ENCODE measurements at regions not wholly inside any gene's neighbourhood (a gene's known extent, or its start where the extent isn't known, plus 50 kb on each side); places are given as distances from the start of the nearest gene placed in this dataset.

GRCh38 chr6:14983599-14984518 is 262.0 kb upstream of the JARID2 start:
- DNase-seq (ENCODE audit: low spot score, unreplicated experiment) = no peak
- no peak for TF ChIP-seq CTCF (IDR thresholded peaks at IDR 0.05; ENCODE audit: unreplicated experiment)
- H3K36me3 Mint-ChIP-seq (ENCODE audit: insufficient read depth) = no peaks in the 10 kb centered on the region
- H3K4me3 Mint-ChIP-seq (ENCODE audit: low read depth) = no peak overlapping the region
- H3K4me1 Mint-ChIP-seq (ENCODE audit: low read depth) = peaks cover 3% of the 10 kb centered on the region
- H3K27ac Mint-ChIP-seq = no peak overlapping the region
- peaks cover 4% of the 10 kb centered on the region for H3K27me3 Mint-ChIP-seq
- no peaks in the 10 kb centered on the region for H3K9me3 Mint-ChIP-seq (ENCODE audit: low read depth)

- Mint-ChIP-seq H3K4me3 (ENCODE audit: low read depth) (no peak overlapping the region), H3K27me3 (peaks cover 4% of the 10 kb centered on the region), H3K4me1 (ENCODE audit: low read depth) (peaks cover 3% of the 10 kb centered on the region), H3K9me3 (ENCODE audit: low read depth) (no peaks in the 10 kb centered on the region), H3K27ac (no peak overlapping the region), H3K36me3 (ENCODE audit: insufficient read depth) (no peaks in the 10 kb centered on the region)
- no peak for DNase-seq (ENCODE audit: low spot score, unreplicated experiment)
- TF ChIP-seq CTCF (IDR thresholded peaks at IDR 0.05; ENCODE audit: unreplicated experiment) = no peak
Measured at GRCh38 chr6:14984519-14984853, 261.4 kb upstream of the JARID2 start.

GRCh38 chr6:14985366-14985765 is 260.5 kb upstream of the JARID2 start:
- Mint-ChIP-seq H3K27me3 (peaks cover 4% of the 10 kb centered on the region), H3K4me1 (ENCODE audit: low read depth) (peaks cover 3% of the 10 kb centered on the region), H3K4me3 (ENCODE audit: low read depth) (no peak overlapping the region), H3K36me3 (ENCODE audit: insufficient read depth) (no peaks in the 10 kb centered on the region), H3K27ac (no peak overlapping the region), H3K9me3 (ENCODE audit: low read depth) (no peaks in the 10 kb centered on the region)
- DNase-seq (ENCODE audit: low spot score, unreplicated experiment) = no peak
- TF ChIP-seq CTCF (IDR thresholded peaks at IDR 0.05; ENCODE audit: unreplicated experiment) = no peak

- Mint-ChIP-seq H3K36me3 (ENCODE audit: insufficient read depth) (no peaks in the 10 kb centered on the region), H3K4me3 (ENCODE audit: low read depth) (no peak overlapping the region), H3K9me3 (ENCODE audit: low read depth) (no peaks in the 10 kb centered on the region), H3K27ac (no peak overlapping the region), H3K4me1 (ENCODE audit: low read depth) (peaks cover 3% of the 10 kb centered on the region), H3K27me3 (peaks cover 4% of the 10 kb centered on the region)
- TF ChIP-seq CTCF (IDR thresholded peaks at IDR 0.05; ENCODE audit: unreplicated experiment) = no peak
- DNase-seq (ENCODE audit: low spot score, unreplicated experiment) = no peak
Measured at GRCh38 chr6:14986370-14986769, 259.5 kb upstream of the JARID2 start.

GRCh38 chr6:14987490-14987889 is 258.4 kb upstream of the JARID2 start:
- Mint-ChIP-seq H3K9me3 (ENCODE audit: low read depth) (no peaks in the 10 kb centered on the region), H3K36me3 (ENCODE audit: insufficient read depth) (no peaks in the 10 kb centered on the region), H3K27me3 (peaks cover 4% of the 10 kb centered on the region), H3K27ac (no peak overlapping the region), H3K4me3 (ENCODE audit: low read depth) (no peak overlapping the region), H3K4me1 (ENCODE audit: low read depth) (peaks cover 3% of the 10 kb centered on the region)
- no peak for TF ChIP-seq CTCF (IDR thresholded peaks at IDR 0.05; ENCODE audit: unreplicated experiment)
- DNase-seq (ENCODE audit: low spot score, unreplicated experiment) = no peak

Data from progenitor cell of endocrine pancreas (in vitro differentiated cells).